NCI-H2196 (cell line): ENCODE measurements at regions not wholly inside any gene's neighbourhood (a gene's known extent, or its start where the extent isn't known, plus 50 kb on each side); places are given as distances from the start of the nearest gene placed in this dataset.

Experiments used
- DNase-seq: peaks from one replicate; lab custom pipeline; 2025; ENCODE audit not compliant: unreplicated experiment; lab: John Stamatoyannopoulos, UW

- no peak for DNase-seq
These were observed 230.0 kb upstream of the MTNR1B start for GRCh38 chr11:92739491-92739890.

- no peak for DNase-seq
These were observed 229.2 kb upstream of the MTNR1B start for GRCh38 chr11:92740276-92740675.

- no peak for DNase-seq
These were observed 224.4 kb upstream of the MTNR1B start for GRCh38 chr11:92744929-92745585.

DNA sequence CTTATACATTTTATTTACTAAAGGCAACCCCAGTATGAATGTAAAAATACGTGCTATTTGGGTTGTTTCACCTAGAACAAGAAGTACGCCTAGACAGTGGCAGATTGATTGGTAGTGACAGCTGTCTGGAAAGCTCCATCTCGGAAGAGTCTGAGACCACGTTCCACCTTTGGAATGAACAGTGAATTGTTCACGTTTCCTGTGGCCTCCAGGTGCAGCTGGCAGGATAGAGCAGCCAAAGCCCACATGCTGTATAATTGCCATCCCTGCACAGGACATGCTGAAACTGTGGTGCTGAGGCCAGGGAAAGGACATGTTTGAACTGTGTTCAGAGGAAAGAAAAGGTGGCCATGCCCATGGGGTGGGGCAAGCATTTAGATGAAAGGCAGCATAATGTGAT is 218.7 kb upstream of the MTNR1B start:
- no peak for DNase-seq

GRCh38 chr11:92751594-92751993 is 217.9 kb upstream of the MTNR1B start:
- DNase-seq: no peak

DNA sequence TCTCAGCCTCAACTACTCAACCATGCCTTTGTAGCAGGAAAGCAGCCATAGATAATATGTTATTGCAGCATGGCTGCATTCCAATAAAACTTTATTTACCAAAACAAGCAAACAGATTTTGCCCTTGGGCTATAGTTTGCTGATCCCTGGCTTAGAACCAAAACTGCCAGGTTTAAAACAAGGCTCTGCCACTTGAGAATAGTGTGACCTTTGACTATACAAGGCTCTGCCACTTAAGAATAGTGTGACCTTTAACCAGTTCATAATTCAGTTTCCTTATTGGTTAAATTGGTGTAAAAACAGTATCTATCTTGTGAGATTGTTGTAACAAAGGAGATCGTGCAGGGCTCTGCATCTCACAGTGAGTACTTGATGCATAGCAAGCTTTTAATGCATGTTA is 217.3 kb upstream of the MTNR1B start:
- no peak for DNase-seq

DNA sequence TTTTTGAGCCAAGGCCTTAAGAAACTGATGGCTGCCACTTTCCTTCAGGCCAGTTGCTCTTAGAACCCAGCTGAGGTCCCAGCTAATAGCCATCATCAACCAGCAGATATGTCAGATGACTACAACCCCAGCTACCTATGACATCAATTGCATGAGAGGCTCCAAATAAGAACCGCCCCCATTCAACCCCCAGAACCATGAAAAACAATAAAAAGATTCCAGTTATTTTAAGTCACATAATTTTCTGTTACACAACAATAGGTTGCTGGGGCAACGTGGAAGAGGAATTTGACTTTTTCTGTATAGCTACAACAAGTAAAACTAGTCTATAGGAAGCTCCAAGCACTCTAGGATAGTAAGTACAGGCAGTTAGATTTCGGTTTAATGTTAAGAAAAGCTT is 216.3 kb upstream of the MTNR1B start:
- no peak for DNase-seq

DNA sequence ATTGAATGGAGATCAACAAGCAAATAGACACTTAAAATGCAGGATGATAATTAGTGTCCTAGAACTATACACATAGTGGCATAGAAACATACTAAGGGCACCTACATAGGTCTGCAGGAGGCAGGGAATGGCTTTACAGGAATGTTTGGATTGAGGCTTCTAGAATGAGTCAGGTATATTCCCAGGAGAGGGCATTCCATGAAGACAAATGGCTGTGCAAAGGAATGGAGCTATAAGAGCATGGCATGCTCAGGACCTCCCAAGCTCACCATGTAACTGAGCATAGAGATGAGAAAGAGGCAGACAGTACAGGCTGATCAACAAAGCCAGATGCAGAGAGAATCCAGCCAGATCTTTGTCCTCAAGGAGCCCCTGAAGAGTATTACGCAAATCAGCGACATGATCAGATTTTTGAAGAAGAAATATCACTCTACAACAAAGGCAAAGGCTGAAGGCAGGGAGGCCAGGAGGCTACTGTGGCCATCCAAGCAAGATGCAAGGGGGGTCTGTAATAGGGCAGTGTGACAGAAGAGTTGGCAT is 211.1 kb upstream of the MTNR1B start:
- DNase-seq: no peak

- DNase-seq: no peak
These were observed 209.8 kb upstream of the MTNR1B start for GRCh38 chr11:92759571-92760214.

DNA sequence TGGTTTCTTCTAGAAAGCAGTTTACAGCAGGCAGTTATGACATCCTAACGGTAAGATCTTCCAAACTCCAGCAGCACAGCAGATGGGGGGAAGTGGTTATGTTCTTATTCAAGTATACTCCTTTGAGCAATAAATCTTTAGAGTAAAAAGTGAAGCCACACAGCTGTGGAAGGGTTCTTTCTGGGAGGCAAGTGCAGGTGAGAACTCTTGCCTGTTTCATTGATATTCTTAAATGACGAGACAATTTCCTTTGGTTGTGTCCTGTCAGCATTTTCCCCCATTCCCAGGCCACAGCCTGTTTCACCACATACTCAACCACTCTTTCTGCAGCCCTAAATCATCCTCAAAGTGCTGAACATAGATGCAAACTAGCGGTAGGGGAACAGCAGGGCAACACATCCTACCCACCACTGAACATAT is 207.3 kb upstream of the MTNR1B start:
- DNase-seq: no peak

- no peak for DNase-seq
These were observed 206.1 kb upstream of the MTNR1B start for GRCh38 chr11:92763336-92763735.

- DNase-seq: no peak
These were observed 205.3 kb upstream of the MTNR1B start for GRCh38 chr11:92764128-92764527.

GRCh38 chr11:92765082-92765840 is 204.2 kb upstream of the MTNR1B start:
- DNase-seq: no peak

DNA sequence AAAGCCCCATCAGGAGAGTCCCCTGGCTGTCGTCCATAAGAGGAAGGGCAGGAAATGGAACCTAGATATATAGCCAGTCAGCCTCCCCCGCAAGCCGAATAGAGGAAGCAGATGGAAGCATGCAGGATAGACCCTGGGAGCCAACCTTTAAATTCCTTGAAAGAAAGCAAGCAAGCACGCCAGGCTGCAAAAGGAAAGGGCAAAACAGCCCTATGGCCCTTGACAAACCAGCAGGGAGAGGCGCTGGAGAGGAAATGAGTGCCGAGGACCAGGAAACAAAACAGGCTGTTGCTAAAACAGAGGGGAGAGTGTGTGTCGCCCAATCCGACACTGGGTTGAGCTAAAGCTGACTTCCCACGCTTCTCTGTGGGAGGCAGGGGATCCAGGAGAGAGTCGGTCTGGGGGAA is 203.5 kb upstream of the MTNR1B start:
- no peak for DNase-seq

DNA sequence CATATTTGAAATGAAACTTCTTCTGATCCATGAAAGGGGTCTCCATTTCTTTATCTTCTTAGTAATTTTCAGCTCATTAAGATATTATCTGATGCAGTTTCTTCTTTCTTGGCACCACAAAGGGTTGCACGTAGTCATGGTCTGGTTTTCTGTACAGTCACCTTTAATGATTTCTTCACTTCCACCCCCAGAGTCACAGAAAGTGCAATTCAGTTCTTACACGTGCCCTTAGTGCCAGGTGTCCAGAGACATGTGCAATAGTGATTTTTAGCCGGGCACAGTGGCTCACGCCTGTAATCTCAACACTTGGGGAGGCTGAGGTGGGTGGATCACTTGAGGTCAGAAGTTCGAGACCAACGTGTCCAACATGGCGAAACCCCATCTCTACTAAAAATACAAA is 202.8 kb upstream of the MTNR1B start:
- DNase-seq: no peak

DNA sequence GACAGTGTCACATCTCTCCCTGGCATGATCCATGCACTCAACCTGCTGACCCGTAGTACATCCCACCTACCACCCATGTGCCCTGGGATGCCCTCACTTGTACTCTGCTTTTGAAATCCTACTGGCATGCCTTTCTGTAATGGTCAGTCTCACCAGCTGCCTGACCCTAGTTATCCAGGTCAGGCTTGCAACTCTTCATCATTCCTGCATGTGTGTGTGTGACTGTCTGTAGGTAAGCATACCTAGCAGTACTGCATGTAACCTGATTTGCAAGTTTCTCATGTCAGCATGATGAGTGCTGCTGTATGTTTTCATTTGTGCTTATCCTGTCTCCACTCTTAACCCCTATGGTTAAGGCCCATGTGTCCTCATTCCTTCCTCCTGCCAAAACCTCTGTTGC is 202.0 kb upstream of the MTNR1B start:
- no peak for DNase-seq

- DNase-seq: no peak
These were observed 201.2 kb upstream of the MTNR1B start for GRCh38 chr11:92768121-92768840.

GRCh38 chr11:92769112-92769511 is 200.3 kb upstream of the MTNR1B start:
- DNase-seq: no peak

- DNase-seq: no peak
These were observed 199.0 kb upstream of the MTNR1B start for GRCh38 chr11:92770419-92770818.

- no peak for DNase-seq
These were observed 198.5 kb upstream of the MTNR1B start for GRCh38 chr11:92770981-92771380.

GRCh38 chr11:92771701-92772100 is 197.8 kb upstream of the MTNR1B start:
- no peak for DNase-seq
